ENCODE measurements at regions not wholly inside any gene's neighbourhood (a gene's known extent, or its start where the extent isn't known, plus 50 kb on each side); places are given as distances from the start of the nearest gene placed in this dataset.

DNA sequence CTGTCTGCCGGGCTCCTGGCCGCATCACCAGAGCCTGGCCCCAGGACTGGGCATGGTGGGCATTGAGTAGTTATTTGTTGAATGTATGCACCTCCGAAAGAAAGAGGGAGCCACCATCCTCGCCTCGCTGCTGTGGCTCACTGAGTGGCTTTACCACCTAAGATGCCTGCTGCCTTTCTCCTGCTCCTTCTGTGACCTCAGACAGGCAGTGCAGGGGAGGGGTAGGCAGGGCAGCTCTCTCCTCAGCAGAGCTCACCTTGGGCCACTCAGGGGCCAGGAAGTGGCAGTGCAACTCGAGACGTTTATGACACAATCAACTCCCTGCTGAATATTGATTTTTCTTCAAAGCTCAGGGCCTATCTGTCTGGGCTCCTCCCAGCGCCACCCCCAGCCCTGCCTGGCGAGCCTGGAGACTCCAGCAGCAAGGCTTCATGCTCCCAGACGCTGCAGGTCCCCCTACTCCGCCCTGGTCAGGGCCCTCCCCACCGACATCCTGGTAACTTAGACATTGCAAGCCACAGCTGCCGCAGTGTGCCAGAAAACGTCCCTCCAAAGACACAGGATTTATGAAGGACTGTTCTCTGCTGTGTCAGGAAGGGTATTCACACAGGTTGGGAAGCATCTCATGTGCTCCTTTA, 84.3 kb upstream of the DIO3 start:
- no peak for TF ChIP-seq POLR2AphosphoS5 (IDR thresholded peaks at IDR 0.05; ENCODE audit: low read depth, low read length)
- TF ChIP-seq TAF1 (IDR thresholded peaks at IDR 0.05; ENCODE audit: borderline replicate concordance, low read depth, low read length) = no peak

Data from GM12892 (cell line).